WERI-Rb-1 (cell line): ENCODE measurements at regions not wholly inside any gene's neighbourhood (a gene's known extent, or its start where the extent isn't known, plus 50 kb on each side); places are given as distances from the start of the nearest gene placed in this dataset.

Experiments
- DNase-seq: peaks from one replicate; pipeline ENCODE4 v3.0.0-alpha.2; 2020
- H3K27ac ChIP-seq: fragments of 250-450 bp; sonication (Bioruptor Pico); 2 replicates; pipeline ENCODE4 v1.5.1; 2020; ENCODE audit warnings: mild to moderate bottlenecking, moderate library complexity
- H3K27me3 ChIP-seq: fragments of 250-450 bp; sonication (Bioruptor Pico); 2 replicates; pipeline ENCODE4 v1.5.1; 2021; ENCODE audit warnings: mild to moderate bottlenecking, low read depth, moderate library complexity; ENCODE audit not compliant: insufficient read depth, severe bottlenecking
- H3K36me3 ChIP-seq: fragments of 250-450 bp; sonication (Bioruptor Pico); 2 replicates; pipeline ENCODE4 v1.5.1; 2020; ENCODE audit warnings: mild to moderate bottlenecking, moderate library complexity
- H3K4me3 ChIP-seq: 2 replicates; pipeline ENCODE4 v1.5.1; 2011; ENCODE audit warnings: low read depth, mild to moderate bottlenecking, control low read depth, low read length
- H3K9me3 ChIP-seq: fragments of 250-450 bp; sonication (Bioruptor Pico); 2 replicates; pipeline ENCODE4 v1.5.1; 2021; ENCODE audit warnings: mild to moderate bottlenecking, moderate library complexity; ENCODE audit not compliant: severe bottlenecking
- TF ChIP-seq, protein P1 (sequence below): IDR thresholded peaks from 2 replicates; pipeline ENCODE4 v1.5.1; 2011; ENCODE audit warnings: low read depth, mild to moderate bottlenecking, control low read depth, inconsistent platforms, low read length

DNA sequence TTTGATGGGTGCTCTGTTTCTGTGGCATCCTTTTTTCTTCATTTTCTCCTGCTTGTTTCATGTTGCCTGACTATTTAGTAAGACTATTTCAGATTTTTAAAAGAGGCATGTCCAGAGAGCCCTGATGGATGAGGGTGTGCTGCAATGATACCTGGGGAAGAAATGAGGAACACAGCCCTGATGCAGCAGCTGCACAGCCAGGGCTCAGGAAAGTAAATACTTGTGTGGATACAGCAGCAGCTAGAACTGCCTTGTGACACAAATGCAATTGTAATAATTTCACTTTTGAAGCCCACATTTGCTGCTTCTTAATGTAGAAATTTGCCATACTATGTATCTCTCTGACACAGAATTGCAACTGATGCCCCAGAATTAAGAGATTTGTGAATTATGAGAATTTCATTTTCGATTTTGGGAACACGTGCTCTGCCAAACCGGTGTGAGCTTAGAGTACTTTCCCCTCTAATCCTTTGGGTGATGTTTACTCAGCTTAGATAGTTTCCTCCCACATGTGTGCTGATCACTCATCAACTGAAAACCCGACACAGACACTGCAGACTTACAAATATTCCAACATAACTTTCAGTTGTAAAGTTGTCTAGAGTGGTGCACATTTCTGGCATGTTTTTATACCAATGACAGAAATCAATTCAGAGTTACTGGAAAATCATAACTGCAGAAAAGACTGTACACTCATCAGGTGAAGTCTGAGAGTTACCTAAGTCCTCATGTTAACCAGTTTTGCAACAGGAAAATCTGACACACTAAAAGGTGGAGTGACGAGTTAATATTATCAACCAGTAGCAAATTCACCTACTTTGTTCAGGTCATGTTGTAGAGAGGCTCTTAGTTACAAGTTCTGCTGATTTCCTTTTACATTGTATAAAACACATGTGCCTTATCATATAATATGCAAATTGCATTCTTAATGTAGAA is 383.4 kb downstream of the CBLN2 start:
- H3K27me3 ChIP-seq = no peaks in the 10 kb centered on the region
- DNase-seq = no peak
- no peaks in the 10 kb centered on the region for H3K9me3 ChIP-seq
- TF ChIP-seq, protein P1, sequence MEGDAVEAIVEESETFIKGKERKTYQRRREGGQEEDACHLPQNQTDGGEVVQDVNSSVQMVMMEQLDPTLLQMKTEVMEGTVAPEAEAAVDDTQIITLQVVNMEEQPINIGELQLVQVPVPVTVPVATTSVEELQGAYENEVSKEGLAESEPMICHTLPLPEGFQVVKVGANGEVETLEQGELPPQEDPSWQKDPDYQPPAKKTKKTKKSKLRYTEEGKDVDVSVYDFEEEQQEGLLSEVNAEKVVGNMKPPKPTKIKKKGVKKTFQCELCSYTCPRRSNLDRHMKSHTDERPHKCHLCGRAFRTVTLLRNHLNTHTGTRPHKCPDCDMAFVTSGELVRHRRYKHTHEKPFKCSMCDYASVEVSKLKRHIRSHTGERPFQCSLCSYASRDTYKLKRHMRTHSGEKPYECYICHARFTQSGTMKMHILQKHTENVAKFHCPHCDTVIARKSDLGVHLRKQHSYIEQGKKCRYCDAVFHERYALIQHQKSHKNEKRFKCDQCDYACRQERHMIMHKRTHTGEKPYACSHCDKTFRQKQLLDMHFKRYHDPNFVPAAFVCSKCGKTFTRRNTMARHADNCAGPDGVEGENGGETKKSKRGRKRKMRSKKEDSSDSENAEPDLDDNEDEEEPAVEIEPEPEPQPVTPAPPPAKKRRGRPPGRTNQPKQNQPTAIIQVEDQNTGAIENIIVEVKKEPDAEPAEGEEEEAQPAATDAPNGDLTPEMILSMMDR = no peak
- no peak overlapping the region for H3K27ac ChIP-seq
- H3K4me3 ChIP-seq = no peak overlapping the region
- no peaks in the 10 kb centered on the region for H3K36me3 ChIP-seq

DNA sequence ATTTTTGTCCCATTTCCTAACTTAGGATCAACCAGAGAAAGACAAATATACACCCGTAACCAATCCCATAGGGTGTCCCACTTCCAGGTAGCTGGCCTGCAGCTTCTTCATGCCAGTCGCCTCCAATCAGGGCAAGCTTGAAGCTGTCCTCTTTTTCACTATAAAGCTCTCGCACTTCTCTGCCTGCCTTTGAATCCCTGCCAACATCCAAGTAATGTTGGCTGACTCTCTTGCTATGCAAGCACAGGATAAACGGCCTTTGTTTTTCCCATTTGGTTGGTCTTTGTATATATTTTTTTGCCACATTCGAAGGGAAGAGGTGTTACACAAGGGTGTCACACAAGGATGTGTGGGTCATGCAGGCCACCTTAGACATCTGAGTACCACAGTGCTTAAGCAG is 388.8 kb downstream of the CBLN2 start:
- Histone ChIP-seq H3K4me3 (no peak overlapping the region), H3K36me3 (no peaks in the 10 kb centered on the region), H3K27ac (no peak overlapping the region), H3K27me3 (no peaks in the 10 kb centered on the region), H3K9me3 (no peaks in the 10 kb centered on the region)
- no peak for DNase-seq
- TF ChIP-seq, protein P1 = no peak

DNA sequence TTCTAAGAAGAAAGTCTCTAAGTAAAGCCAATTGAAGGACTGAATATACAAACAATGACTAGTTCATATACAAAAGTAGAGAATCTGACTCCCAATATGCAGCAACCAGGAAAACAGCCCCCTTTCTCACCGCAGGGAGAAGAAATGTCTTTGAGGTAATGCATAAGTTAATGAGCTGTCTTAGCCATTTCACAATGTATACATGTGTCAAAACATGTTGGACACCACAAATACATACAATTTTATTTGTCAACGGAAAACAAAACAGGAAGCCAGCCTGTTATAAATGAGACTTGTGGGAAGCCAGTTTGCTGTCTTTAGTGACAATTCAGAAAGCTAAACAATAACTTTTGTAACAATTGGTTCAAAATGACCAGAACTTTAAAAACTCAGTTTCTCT is 389.2 kb downstream of the CBLN2 start:
- Histone ChIP-seq H3K27ac (no peak overlapping the region), H3K27me3 (no peaks in the 10 kb centered on the region), H3K4me3 (no peak overlapping the region), H3K36me3 (no peaks in the 10 kb centered on the region), H3K9me3 (no peaks in the 10 kb centered on the region)
- DNase-seq = no peak
- TF ChIP-seq, protein P1 = no peak

DNA sequence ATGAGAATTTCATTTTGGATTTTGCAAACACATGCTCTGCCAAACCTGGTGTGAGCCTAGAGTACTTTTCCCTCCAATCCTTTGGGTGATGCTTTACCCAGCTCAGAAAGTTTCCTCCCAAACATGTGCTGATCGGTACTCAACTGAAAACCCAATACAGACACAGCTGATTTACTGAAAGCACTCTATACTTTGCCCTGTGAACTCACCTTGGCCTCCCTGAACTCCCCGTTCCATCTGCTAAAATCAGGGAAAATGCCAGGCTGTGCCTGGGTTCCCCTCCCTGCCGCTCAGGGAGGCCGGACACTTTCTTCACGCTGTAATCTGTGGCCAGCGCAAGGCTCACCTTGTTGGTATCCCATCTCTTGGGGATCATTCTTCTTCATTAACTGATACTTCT is 391.2 kb downstream of the CBLN2 start:
- TF ChIP-seq, protein P1 = no peak
- no peak for DNase-seq
- Histone ChIP-seq H3K4me3 (no peak overlapping the region), H3K9me3 (no peaks in the 10 kb centered on the region), H3K27me3 (no peaks in the 10 kb centered on the region), H3K27ac (no peak overlapping the region), H3K36me3 (no peaks in the 10 kb centered on the region)

DNA sequence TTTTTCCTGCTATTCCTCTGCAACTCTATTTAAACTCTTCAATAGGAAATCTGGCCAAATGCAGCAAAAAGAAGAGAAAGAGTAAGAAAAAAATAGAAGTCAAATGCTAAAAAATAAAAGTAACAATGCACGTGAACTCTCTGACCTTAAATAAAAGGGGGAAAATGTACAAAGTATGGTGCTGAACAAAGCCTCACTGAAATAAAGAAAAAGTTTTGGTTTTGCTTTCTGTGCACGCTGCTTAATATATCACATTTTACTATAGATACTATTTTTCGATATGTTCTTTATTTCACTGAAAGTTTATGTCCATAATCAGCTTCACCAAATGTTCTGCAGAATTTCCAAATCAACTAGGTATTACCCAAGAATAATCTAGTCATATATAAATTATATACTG is 396.3 kb downstream of the CBLN2 start:
- Histone ChIP-seq H3K27me3 (no peaks in the 10 kb centered on the region), H3K27ac (no peak overlapping the region), H3K36me3 (no peaks in the 10 kb centered on the region), H3K9me3 (no peaks in the 10 kb centered on the region), H3K4me3 (no peak overlapping the region)
- TF ChIP-seq, protein P1 = no peak
- no peak for DNase-seq
